G401 (cell line): ENCODE measurements at regions not wholly inside any gene's neighbourhood (a gene's known extent, or its start where the extent isn't known, plus 50 kb on each side); places are given as distances from the start of the nearest gene placed in this dataset.
A peak's percentile ranks its signal among the peaks of the same experiment; 100 is the strongest.

Experiments used
- DNase-seq: peaks from one replicate; pipeline ENCODE4 v3.0.0-alpha.2; 2015; ENCODE audit warnings: low spot score
- in situ Hi-C: cut with HindIII; loops from 2 replicates; pipeline ENCODE4 v1.10.0; 2016; ENCODE audit warnings: low sequenced_read_pairs, mixed read lengths

DNA sequence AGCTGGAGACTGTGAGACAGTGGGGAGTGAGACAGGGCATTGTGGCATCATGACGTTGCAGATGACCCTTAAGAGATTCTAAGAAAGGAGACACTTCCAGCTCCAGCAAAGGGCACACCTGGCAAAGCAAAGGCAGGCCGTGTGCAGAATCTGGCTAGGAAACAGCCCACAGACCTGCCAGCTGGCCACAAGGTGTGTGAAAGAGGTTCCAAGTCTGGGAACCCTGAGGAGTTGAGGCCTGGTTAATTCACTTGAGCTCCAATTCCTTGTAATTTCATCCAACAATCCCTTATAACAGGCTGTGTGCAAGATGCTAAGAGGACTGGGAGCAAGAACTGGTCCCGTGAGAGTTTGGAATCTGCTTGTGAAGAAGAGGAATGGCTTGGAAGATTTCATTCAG lies 72.8 kb upstream of the FAM9A start:
- peak; percentile 79 for DNase-seq
- in situ Hi-C loops = no loop called here

DNA sequence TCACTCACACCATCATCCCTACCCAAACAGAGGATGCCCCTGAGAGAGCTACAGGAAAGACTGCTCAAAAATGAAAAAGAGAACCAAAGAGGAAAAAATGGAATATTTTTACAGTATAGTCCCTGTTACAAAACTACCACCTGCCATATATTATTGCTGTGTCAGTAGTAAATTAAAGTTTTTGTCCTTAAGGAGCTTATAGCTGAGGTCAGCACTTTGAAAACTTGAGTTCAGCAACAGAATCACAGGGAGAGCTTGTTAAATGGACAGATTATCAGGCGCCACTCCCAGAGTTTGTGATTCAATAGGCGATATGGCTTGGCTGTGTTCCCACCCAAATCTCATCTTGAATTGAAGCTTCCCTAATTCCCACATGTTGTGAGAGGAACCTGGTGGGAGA lies 71.9 kb upstream of the FAM9A start:
- no peak for DNase-seq
- in situ Hi-C loops = no loop called here

DNA sequence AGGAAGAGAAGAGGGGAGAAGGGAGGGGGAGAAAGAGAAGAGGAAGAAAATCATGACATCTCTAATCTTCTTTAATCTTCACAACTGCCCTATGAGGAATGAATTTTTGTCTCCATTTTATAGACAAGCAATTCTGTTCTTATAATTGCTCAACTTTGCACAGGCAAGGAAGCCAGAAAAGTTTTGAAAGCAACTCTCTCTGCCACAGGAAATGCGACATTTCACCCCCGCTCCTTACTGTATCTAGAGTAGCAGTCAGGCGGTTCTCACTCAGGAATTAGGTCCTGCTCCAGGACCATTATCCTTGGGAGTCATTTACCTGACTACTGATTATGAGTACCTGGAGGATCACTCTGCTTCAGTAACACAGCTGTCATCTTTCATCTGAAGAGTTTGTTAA lies 69.2 kb upstream of the FAM9A start:
- in situ Hi-C loops = no loop called here
- no peak for DNase-seq

DNA sequence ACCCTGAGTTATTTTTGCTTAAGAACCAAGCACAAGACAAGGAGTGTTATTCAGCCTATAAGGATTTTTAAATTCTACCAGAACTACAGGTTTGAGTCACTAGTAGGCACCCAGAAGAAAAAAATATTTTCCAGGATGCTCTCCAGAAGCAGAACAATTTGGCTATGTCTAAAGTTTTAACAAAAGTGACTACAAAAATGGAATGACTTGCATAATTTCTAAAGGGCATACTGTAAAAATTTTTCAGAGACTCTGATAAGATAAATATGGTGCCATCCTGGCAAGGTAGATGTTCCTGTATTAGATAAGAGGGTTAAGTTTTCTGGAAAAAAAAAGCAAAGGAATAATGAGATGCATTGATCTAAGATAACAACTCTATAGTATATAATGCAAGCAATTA lies 68.6 kb upstream of the FAM9A start:
- in situ Hi-C loops = no loop called here
- no peak for DNase-seq

DNA sequence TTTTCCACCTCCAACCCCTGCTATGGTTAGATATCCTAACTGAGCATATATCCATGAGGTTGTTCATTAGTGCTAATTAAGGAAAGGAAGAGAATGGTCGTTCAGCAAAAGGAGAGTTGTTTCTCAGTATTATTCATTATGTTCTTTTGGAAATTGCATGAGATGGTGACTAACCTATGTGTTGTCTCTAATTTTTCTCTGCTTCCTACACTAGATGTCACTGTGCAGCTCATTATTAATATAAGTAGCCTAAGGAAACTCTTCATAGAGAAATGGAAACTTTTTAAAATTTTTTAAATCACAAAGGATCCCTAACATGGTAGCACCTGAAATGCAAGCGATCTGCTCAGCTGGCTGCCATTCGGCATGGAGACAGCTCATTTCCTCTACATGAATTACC lies 67.7 kb upstream of the FAM9A start:
- in situ Hi-C loops = no loop called here
- peak; percentile 35 for DNase-seq

DNA sequence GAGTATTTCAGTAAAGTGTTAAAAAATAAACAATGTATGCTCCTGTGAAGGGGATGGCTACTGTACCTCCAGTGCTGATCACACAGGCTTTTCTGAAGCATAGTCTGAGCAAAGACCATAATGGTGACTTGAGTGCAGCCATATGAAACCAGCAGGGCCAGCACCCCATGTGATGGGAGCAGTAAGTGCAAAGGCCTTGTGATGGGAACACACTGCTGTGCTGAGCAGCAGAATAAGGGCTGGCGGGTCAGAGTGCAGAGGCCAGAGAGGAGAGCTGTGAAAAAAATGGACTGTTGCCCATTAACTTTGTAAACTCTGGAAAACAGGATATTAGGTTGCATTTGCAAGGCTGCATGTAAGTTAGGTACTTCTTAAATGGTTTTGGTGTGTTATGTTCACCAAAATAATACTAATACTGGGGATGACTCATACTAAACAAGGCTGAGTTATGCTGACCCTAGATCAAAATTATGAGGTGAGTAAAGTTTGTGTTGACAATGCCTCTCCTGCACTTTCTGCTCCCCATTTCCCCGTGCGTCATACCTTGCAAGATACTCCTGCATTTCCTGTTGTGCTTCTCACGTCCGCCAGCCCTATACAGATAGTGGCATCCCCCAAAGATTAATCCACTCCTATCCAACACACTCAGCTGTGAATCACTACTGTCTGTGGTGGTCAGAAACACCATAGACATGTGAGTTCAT lies 67.0 kb upstream of the FAM9A start:
- in situ Hi-C loops = no loop called here
- DNase-seq = no peak

DNA sequence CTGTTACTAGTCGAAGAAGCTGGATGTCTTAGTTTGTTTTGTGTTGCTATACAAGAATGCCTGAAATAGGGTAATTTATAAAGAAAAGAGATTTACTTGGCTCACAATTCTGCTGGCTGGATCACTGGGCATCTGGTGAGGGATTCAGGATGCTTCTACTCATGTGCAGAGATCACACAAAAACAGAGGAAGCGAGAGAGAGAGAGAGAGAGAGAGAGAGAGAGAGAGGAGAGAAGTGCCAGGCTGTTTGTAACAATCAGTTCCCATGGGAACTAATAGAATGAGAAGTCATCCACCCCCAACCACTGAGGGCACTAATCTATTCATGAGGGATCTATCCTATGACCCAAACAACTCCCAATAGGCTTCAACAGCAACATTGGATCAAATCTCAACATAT lies 66.2 kb upstream of the FAM9A start:
- in situ Hi-C loops = no loop called here
- DNase-seq = no peak

DNA sequence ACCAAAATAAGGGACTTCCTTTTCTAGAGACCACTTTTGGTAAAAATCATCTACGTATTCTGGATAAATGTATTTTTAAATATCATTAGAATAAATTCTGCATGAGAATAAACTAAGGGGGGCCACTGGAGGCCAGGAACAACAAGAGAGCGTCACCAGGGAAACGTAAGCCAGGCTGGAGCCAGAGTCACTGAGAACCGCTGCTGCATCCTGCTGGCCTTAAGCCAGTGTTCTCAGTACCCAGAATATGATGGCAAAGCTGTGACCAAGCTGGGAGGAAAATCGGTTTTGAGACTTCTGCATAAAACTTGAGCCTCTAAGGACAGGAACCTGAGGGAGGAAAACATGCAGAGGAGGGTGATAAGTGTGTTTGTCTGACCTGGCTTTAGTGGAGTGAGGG lies 63.0 kb upstream of the FAM9A start:
- no peak for DNase-seq
- in situ Hi-C loops = no loop called here

DNA sequence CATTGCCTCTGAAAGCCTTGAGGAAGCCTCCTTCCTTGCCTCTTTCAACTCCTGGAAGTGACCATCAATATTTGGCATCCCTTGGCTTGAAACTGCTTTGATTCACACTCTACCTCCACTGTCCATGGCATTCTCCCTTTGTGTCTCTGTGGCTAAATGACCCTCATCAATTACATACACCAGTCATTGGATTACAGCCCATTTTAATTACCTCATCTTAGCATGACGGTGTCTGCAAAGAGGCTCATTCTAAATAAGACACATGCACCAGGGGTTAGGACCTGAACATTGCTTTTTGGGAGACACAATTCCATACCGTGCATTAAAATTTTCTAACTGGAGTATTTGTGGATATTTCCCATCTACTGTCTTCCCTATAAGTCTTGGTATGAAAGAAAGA lies 60.7 kb upstream of the FAM9A start:
- in situ Hi-C loops = no loop called here
- no peak for DNase-seq

DNA sequence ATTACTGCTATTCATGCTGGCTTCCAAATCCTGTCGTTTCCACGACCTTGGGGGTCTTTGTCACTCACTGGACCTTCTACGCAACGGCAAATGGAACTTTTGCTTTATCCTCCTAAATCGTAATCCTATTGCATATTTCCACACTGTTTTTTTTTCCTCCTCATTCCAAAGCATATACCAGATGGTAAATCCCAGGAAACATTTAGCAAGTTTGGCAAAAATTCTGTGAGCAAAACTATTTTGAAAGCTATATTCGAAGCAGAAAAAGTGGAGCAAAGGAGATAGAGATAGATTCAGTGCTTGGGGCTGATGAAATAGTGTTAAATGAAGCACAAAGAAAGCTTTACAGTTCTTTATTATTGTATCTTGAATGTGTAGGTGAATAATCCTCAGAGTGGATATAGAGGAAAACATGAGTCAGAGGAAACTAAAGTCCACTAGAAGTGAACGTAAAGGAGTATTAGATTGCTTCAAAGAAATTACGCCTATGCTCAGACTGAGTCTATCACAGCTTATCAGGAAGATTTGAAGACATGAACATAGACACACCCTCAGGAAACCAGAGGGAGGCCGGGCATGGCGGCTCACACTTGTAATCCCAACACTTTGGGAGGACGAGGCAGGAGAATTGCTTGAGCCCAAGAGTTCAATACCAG lies 50.2 kb upstream of the FAM9A start:
- DNase-seq = no peak
- in situ Hi-C loops = no loop called here
